IPS DF 4.7 (cell line): ENCODE measurements at regions not wholly inside any gene's neighbourhood (a gene's known extent, or its start where the extent isn't known, plus 50 kb on each side); places are given as distances from the start of the nearest gene placed in this dataset.
A peak's percentile ranks its signal among the peaks of the same experiment; 100 is the strongest.
"Not testable (repeated sequence)": the region's sequence is repeated elsewhere in the genome, so short reads cannot be mapped to it uniquely, and the experiment has no call there.

Experiments
- DNase-seq: peaks from one replicate; pipeline ENCODE4 v3.0.0-alpha.2; 2013; ENCODE audit warnings: low spot score; ENCODE audit errors: extremely low read depth

DNA sequence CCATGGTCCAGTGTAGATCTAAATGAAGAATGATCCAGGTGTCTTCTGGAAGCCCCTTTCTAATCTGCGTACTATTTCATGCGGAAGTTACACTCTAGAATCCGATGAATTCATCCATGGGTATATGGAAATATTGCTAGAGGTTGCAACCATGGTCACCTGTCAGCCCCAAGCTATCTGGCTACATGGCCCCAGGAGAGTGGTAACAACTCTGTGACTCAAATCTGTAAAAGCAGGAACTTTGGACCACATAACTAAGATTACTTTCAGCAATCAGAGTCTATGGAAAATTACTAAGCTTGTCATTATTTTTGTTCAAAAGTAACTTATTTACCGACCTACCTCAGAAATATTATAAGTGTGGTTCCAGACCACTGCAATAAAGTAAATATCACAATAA lies 150.6 kb upstream of the MED14 start:
- DNase-seq: no peak

DNA sequence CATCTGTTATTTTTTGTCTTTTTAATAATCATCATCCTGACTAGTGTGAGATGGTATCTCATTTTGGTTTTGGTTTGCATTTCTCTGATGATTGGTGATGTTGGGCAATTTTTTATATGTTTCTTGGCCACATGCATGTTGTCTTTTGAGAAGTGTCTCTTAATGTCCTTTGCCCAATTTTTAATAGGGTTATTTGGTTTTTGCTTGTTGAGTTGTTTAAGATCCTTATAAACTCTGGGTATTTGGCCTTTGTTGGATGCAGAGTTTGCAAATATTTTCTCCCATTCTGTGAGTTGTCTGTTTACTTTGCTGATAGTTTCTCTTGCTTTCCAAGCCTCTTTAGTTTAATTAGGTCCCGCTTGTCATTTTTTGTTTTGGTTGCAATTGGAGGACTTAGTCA lies 152.1 kb upstream of the MED14 start:
- DNase-seq: no peak

DNA sequence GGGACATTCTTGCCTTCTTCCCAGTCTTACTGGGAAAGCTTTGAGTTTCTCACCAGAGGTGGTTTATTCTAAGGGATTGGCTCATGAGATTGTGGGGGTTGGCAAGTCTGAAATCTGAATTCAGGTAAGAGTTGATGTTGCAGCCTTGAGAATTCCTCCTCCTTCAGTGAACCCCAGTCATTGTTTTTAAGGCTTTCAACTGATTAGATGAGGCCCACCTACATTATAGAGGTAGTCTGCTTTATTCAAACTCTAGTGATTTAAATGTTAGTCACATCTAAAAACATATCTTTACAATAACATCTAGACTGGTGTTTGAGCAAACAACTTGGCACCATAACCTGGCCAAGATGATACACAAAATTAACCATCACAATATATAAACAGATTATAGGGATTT lies 156.5 kb upstream of the MED14 start:
- no peak for DNase-seq

DNA sequence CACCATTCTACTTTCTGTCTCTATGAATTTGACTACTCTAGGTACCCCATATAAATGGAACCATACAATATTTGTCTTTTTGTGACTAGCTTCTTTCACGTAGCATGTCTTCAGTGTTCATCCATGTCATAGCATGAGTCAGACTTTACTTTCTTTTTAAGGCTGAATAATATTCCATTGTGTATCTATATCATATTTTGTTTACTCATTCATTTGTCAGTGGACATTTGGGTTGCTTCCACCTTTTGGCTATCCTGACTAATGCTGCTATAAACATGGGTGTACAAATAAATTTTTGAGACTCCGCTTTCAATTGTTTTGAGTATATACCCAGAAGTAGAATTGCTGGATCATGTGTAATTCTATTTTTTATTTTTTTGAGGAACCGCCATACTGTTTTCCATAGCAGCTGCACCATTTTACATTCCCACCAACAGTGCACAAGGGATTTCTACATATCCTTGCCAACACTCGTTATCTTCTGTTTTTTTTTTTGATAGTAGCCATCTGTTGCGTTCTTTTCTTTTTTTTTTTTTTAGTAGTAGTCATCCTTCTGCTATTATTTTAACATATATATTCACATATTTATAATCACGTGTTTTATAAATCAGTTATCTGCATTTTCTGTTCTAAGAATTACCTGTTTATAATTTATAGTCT lies 158.0 kb upstream of the MED14 start:
- DNase-seq: no peak

DNA sequence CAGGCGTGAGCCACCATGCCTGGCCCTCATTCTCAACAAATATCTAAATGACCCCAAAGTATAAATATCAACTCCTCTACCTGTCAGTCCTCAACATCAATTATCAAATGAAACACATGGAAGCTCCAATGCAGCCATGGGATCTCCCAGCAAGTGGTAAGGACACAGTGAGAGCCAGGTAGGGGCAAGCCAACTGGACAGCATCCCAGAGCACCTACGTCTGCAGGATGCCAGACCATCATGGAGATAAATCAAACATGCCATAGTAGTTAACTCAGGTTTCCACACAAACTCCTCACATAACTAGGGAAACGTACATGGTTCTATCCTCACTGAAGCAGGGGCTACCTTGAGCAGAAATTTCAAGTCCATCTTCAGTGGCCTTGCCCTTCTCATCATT lies 159.9 kb upstream of the MED14 start:
- DNase-seq: no peak

DNA sequence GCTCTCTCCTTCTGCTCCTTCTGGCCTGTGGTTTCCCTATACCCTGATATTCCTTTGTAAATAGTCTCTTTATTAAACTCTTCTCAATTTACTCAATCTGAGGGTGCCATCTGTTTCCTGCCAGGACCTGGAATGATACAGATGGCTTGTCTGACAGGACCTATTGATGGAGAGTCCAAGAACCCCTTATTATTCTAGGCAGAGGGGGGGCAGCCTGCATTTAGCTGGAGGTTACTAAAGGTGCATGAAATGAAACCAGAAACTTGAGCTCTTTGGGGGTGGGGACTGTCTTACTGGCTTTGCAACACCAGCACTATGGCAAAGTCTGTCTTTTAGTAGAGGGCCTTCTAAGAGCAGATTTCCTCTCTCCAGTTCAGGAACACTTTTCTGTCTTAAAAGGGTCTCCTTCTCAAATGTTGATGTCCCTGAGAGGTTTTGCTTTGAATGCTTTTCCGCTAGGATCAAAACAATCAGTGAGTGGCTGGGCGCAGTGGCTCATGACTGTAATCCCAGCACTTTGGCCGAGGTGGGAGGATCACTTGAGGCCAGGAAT lies 162.5 kb upstream of the MED14 start:
- DNase-seq: no peak

DNA sequence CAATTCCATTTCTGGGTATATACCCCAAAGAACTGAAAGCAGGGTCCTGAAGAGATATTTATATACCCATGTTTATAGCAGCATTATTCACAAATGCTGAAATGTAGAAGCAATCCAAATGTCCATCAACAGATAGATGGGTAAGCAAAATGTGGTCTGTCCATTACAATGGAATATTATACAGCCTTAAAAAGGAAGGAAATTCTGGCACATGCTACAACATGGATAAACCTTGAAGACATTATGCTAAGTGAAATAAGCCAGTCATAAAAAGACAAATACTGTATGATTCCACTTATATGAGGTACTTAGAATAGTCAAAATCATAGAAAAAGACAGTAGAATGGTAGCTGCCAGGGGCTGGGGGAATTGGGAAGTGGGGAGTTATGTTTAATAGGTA lies 169.4 kb upstream of the MED14 start:
- not testable (repeated sequence) for DNase-seq

DNA sequence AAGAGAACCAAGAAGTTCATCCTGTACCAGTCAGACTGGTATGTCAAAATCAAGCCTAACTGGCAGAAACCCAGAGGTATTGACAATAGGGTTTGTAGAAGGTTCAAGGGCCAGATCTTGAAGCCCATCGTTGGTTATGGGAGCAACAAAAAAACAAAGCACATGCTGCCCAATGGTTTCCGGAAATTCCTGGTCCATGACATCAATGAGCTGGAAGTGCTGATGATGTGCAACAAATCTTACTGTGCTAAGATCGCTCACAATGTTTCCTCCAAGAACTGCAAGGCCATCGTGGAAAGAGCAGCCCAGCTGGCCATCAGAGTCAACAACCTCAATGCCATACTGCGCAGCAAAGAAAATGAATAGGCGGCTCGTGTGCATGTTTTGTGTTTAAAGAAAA lies 172.7 kb upstream of the MED14 start:
- DNase-seq: no peak

DNA sequence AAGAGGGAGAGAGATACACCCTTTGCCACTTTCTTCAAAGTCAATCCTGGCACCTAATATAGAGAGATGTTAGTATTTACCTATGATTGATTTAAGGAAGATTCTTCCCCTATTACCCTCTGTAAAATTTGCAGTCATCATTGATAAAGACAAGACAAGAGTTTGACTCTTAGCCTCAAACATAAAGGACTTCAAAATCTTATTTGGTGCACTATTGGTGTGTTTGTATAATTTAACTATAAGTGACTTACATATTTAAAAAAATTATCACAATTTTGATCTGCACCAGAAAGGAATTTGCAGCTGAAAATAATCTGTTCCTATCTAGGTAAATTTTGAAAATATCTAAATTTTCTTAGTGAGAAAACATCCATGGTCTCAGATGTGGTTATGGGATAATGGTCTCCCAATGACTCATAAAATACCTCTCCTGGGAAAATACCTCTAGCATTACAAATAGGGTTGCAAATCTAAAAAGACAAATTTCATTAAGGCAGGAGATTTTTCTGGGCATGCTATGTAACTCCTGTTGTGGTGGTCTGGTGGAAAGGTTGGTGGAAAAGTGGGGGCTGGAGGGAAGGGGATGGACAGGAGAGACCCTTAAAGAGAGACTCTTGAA lies 173.6 kb upstream of the MED14 start:
- DNase-seq: no peak

DNA sequence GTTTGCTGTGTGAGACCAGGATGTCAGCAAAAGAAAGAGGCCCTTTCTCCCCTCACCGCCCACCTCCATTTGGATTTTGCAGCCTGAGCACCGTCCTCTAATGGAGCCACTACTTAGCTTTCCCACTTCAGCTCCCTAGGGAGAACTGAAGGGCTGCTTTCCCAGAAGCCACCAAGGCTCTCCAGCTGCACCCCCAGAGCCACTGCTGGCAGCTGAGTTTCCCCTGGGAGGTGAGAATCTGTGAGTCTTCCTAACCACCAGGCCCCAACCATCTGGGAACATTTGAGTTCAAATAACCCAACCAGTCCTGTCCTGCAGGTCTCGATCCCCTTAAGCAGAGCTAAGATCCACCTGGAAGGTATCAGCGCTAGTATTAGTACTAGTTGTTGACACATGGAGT lies 173.1 kb upstream of the USP9X start:
- DNase-seq: no peak

DNA sequence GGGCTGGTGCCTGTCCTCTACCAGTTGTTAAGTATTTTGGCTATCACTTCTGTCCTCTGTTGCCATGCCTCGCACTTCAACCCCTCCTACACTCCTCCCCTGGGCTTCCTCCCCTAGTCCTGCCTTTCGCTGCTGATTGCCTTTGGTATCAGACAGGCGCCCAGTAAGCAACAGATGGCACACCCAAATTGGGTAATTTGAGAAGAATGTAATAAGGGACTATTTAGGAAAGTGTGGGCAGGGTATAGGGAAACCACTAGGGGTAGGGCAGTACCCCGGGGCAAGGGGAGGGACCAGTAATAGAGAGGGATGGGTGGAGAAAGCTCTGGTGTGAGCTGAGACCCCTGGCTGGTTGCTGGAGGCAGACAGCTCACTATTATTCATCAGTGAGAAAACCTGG lies 172.7 kb upstream of the USP9X start:
- DNase-seq: no peak

DNA sequence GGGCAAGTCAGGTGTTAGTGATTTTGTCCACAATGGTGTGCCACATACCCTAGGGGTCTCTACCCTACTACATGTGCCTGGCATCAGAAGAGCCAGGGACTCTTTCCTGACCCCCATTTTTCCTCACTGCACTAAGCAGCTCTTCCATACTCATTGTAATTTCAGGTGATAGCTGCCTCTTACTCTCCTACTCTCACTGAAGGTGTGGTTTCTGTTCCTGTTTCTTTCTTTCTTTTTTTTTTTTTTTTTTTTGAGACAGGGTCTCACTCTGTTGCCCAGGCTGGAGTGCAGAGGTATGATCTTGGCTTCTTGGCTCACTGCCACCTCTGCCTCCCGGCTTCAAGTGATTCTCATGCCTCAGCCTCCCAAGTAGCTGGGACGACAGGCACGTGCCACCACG lies 164.9 kb upstream of the USP9X start:
- DNase-seq: no peak

DNA sequence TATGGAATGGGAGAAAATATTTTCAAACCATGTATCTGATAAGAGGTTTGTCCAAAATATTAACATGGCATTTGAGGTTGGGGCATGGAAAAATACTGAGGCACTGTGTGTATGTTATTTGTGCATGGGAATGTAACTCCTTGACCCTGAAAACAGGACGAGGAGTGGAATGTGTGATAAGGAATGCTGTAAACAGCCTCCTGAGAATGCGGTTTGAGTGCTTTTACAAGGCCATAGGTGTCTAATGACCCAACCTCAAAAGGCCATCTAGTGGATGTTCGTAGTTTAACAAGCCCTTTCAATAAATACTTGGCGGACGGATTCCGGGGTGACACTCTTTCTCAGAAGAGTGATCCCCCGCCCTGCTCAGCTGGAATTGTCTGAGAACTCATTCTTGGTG lies 162.9 kb upstream of the USP9X start:
- peak; percentile 53 for DNase-seq

DNA sequence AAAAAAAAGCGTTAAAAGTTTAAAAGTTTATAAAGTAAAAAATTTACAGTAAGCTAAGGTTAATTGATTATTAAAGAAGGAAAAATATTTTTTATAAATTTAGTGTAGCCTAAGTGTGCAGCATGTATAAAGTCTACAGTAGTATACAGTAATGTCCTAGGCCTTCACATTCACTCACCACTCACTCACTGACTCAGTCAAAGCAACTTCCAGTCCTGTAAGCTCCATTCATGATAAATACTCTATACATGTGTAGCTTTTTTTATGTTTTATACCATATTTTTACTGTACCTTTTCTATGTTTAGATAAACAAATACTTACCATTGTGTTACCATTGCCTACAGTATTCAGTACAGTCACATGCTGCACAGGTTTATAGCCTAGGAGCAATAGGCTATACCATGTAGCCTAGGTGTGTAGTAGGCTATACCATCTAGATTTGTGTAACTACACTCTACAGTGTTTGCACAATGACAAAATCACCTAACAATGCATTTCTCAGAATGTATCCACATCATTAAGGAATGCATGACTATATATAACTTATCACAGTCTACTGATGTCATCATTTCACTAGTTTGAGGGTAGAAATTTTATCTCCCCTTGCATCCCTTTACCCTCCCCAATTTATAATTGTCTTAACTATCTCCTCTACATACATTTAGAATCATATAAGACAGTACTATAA lies 158.4 kb upstream of the USP9X start:
- not testable (repeated sequence) for DNase-seq

DNA sequence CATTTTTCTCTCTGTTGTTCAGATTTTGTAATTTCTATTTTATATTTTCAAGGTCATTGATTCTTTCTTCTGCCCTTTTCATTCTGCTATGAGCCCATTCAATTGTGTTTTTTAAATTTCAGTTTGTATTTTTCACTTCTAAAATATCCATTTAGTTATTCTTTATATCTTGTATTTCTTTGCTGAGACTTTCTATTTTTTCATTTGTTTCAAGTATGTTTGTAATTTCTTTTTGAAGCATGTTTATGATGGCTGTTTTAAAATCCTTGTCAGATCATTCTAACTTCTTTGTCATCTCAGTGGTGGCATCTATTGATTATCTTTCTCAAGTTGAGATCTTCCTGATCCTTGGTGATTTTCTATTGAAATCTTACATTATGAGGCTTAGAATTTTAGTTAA lies 157.2 kb upstream of the USP9X start:
- DNase-seq: no peak

DNA sequence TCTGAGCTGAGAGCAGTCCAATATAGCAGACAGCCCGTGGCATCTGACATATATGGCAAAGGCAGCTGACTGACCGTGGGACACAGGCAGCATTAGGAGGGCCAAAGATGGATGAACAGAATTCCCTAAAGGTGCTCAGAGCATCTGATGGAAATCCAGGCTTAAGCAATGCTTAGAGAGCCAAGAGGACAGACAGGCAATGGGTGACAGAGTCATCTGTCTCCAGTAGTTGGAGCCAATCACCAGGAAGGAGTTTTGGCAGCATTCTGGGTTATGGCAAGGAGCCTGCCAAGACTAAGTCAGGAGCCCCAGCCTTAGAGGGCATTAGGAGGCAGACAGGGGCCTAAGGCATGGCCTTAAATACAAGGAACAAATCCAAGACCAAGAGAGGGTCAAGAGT lies 153.3 kb upstream of the USP9X start:
- DNase-seq: no peak

DNA sequence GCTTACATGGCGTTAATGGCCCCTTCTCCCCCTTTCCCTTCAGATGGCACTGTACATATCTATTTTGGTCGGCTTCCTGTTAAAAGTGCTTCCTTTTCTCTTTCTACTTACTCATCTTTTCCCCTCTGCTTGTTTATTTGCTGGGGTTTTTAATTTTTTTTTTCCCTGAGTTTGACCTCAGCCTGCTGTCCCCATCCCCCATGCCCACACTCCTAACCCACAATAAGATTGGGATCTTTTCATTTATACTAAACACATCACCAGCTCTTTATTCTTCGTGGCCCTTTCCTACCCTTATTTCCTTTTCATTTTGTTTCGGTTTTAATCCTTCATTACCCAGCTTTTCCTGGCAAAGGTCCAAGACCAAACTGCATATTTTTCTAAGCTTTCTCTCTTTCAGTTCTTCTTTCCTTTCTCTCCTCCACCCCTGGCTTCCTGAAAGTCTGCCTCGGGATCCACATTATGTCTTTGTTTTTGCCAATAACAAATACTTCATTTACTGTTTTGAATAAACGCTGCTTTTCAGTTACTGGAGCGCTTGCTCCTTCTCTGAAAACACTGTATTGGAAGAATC lies 152.0 kb upstream of the USP9X start:
- DNase-seq: no peak

DNA sequence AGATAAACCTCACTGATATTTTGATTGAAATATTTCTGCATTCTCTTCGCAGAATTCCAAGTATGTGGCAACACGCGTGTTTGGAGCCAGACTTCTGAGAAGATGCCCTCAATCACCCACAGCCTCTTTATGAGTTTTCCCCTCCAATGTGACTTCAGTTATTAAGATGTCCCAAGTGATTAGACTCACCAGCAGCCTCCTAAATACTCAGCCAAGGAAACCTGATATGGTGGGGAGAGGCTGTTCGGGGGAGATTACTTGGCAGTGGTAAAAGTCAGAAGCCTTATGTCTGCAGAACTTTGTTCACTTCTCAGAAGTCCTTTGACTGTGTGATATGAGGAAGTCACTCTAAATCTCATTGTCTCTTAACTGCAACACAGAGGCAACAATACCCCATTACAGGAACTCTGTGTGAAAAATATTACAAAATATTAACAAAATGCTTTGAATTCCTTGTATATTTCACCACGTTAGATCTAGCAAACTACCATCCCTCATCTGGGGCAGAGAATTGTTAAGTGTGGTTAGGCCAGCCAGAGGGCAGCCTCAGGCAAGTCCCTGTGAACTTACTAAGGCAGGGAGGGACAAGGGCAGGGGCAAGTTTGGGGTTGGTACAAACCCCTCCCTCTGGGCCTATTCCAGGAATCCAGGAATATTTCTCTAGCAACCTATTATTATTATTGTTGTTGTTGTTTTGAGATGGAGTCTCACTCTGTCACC lies 151.4 kb upstream of the USP9X start:
- no peak for DNase-seq

DNA sequence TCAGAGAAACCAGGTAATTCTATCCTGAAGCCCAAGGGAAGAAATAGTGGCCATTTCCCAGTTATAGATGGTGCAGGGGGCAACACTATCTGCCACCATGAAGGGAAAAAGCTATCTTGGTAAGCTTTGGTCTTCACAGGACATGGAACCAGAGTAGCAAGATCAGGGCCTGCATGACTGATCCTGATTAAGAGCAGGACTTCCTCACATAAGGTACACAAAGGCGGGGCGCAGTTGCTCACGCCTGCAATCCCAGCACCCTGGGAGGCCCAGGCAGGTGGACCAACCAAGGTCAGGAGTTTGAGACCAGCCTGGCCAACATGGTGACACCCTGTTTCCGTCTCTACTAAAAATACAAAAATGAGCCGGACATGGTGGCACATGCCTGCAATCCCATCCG lies 148.4 kb upstream of the USP9X start:
- no peak for DNase-seq

DNA sequence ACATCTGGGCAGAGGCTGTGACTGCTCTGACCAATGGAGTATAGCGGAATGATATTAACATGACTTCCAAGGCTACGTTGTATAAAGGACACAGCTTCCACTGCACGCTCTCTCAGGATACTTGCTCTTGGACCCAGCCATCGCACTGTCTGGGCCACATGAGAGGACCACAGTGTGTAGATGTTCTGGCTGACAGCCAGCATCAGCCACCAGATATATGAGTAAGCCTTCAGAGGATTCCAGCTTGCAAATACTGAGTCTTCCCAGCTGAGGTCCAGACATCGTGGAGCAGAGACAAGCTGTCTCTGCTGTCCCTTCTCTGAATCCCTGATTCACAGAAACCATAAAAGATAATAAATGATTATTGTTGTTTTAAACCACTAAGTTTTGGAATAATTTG lies 146.8 kb upstream of the USP9X start:
- no peak for DNase-seq

DNA sequence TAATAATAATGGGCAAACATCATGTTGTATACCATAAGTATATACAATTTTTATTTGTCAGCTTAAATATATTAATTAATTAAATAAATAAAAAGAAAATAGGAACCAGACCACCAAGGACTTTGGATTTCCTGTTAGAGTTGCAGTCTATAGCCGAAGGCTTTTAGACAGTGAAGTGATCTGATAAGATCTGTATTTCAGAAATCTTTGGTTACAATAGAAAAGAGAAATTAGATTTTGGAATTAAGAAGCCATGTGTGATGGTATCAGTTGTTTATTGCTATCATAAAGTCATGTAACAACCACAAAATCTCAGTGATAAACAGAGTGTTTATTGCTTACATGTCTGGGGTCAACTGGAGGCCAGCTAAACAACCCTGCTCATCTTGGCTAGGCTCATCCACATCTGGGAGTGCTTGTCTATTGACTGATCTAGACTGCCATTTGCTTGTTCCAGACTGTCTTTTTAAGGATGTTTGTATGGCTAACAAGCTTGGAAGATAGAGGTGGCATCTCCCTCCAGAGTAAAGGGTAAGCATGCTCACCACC lies 142.1 kb upstream of the USP9X start:
- DNase-seq: no peak

DNA sequence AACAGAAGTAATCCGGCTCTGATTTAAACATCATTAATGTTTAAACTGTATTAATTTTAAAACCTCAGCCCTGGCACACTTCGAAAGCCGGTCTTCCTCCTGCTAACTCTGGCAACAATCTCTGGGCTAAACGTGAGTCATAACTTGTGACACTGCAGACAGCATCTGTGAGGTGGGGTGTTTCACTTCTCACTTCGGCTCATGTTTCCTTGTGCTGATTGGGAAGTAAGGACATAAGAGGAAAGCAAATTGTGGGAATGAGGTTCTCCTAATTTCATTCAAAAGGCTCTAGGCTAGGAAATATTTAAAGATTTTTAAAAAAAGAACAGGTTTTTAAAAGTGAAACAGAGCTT lies 139.9 kb upstream of the USP9X start:
- no peak for DNase-seq
